ENCODE measurements at regions not wholly inside any gene's neighbourhood (a gene's known extent, or its start where the extent isn't known, plus 50 kb on each side); places are given as distances from the start of the nearest gene placed in this dataset.

- BruUV-seq (replicated peaks) = no TSS peak
- no peak for DNase-seq
Observed at GRCh38 chr10:111725050-111725449, 458.5 kb downstream of the GPAM start.

GRCh38 chr10:111732166-111732785 is 451.3 kb downstream of the GPAM start:
- H3K4me3 Mint-ChIP-seq (ENCODE audit: low read depth, unreplicated experiment) = no peak overlapping the region
- TF ChIP-seq CTCF (IDR thresholded peaks at IDR 0.05; ENCODE audit: unreplicated experiment) = no peak
- no peaks in the 10 kb centered on the region for H3K4me1 Mint-ChIP-seq (ENCODE audit: low read depth, unreplicated experiment)
- no peaks in the 10 kb centered on the region for H3K27me3 Mint-ChIP-seq (ENCODE audit: unreplicated experiment)
- H3K27ac Mint-ChIP-seq (ENCODE audit: unreplicated experiment) = no peak overlapping the region
- H3K9me3 Mint-ChIP-seq (ENCODE audit: low read depth, unreplicated experiment) = no peaks in the 10 kb centered on the region
- CTCF ChIA-PET = interaction anchor here (0.7 kb wide), 1 partner anchor 33 kb away, joined by 3 read pairs; no protein-coding TSS in a partner anchor
- BruUV-seq (replicated peaks) = no TSS peak
- intact Hi-C loops (cut with micrococcal nuclease; ENCODE audit: unreplicated experiment) = no loop called here
- no peak for DNase-seq
- H3K36me3 Mint-ChIP-seq (ENCODE audit: insufficient read depth, unreplicated experiment) = no peaks in the 10 kb centered on the region

More at GRCh38 chr10:111725050-111725449, 458.5 kb downstream of the GPAM start:
- no peaks in the 10 kb centered on the region for H3K4me1 Mint-ChIP-seq (ENCODE audit: low read depth, unreplicated experiment)
- intact Hi-C loops (cut with micrococcal nuclease; ENCODE audit: unreplicated experiment) = no loop called here
- no peaks in the 10 kb centered on the region for H3K27me3 Mint-ChIP-seq (ENCODE audit: unreplicated experiment)
- no peak overlapping the region for H3K4me3 Mint-ChIP-seq (ENCODE audit: low read depth, unreplicated experiment)
- no peak for TF ChIP-seq CTCF (IDR thresholded peaks at IDR 0.05; ENCODE audit: unreplicated experiment)
- CTCF ChIA-PET = no interaction called here
- H3K9me3 Mint-ChIP-seq (ENCODE audit: low read depth, unreplicated experiment) = no peaks in the 10 kb centered on the region
- no peaks in the 10 kb centered on the region for H3K36me3 Mint-ChIP-seq (ENCODE audit: insufficient read depth, unreplicated experiment)
- H3K27ac Mint-ChIP-seq (ENCODE audit: unreplicated experiment) = no peak overlapping the region

GRCh38 chr10:111739125-111739873 is 444.3 kb downstream of the GPAM start:
- CTCF ChIA-PET = no interaction called here
- Mint-ChIP-seq H3K4me3 (ENCODE audit: low read depth, unreplicated experiment) (no peak overlapping the region), H3K4me1 (ENCODE audit: low read depth, unreplicated experiment) (no peaks in the 10 kb centered on the region), H3K27me3 (ENCODE audit: unreplicated experiment) (no peaks in the 10 kb centered on the region), H3K27ac (ENCODE audit: unreplicated experiment) (no peak overlapping the region), H3K9me3 (ENCODE audit: low read depth, unreplicated experiment) (no peaks in the 10 kb centered on the region), H3K36me3 (ENCODE audit: insufficient read depth, unreplicated experiment) (no peaks in the 10 kb centered on the region)
- no TSS peak for BruUV-seq (replicated peaks)
- TF ChIP-seq CTCF (IDR thresholded peaks at IDR 0.05; ENCODE audit: unreplicated experiment) = no peak
- DNase-seq = no peak
- intact Hi-C loops (cut with micrococcal nuclease; ENCODE audit: unreplicated experiment) = no loop called here

GRCh38 chr10:111739874-111740139 is 443.8 kb downstream of the GPAM start:
- no peaks in the 10 kb centered on the region for H3K9me3 Mint-ChIP-seq (ENCODE audit: low read depth, unreplicated experiment)
- intact Hi-C loops (cut with micrococcal nuclease; ENCODE audit: unreplicated experiment) = no loop called here
- no peaks in the 10 kb centered on the region for H3K36me3 Mint-ChIP-seq (ENCODE audit: insufficient read depth, unreplicated experiment)
- TF ChIP-seq CTCF (IDR thresholded peaks at IDR 0.05; ENCODE audit: unreplicated experiment) = no peak
- no peak overlapping the region for H3K4me3 Mint-ChIP-seq (ENCODE audit: low read depth, unreplicated experiment)
- no peaks in the 10 kb centered on the region for H3K4me1 Mint-ChIP-seq (ENCODE audit: low read depth, unreplicated experiment)
- CTCF ChIA-PET = no interaction called here
- H3K27ac Mint-ChIP-seq (ENCODE audit: unreplicated experiment) = no peak overlapping the region
- no peaks in the 10 kb centered on the region for H3K27me3 Mint-ChIP-seq (ENCODE audit: unreplicated experiment)
- DNase-seq = no peak
- no TSS peak for BruUV-seq (replicated peaks)
